ENCODE measurements at regions not wholly inside any gene's neighbourhood (a gene's known extent, or its start where the extent isn't known, plus 50 kb on each side); places are given as distances from the start of the nearest gene placed in this dataset.

DNA sequence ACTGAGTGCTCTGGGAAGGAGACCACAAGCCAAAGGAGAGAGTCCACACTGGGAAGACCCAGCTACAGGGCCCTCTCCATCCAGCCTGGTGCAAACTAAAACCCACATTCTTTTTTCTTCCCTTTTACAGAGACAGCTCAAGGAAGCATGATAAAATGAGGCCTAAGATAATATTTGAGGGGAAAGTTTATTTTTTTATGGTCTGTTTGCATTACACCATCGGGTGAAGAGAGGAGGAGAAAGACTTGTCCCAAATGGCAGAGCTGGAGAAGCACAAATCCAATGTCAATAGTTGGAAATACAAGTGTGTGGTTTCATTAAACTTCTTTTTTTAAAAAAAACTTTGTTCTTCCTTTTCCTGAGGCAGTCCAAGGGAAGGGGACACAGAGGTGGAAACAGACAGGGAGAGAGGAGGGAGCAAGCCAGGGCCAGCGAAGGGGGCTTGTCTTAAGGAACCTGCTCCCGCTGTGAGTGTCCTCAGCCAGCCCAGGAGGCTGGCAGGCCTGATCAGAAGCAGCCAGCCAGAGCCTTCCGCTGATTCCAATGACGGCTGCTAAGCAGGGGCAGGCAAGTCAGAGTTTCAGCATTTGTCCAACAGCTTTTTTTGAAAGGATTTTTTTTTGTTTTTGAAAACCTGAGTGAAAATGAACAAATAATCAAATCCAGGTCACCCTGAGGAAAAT, 203.8 kb upstream of the SIX2 start:
- no peak for DNase-seq (ENCODE audit: low spot score)

DNA sequence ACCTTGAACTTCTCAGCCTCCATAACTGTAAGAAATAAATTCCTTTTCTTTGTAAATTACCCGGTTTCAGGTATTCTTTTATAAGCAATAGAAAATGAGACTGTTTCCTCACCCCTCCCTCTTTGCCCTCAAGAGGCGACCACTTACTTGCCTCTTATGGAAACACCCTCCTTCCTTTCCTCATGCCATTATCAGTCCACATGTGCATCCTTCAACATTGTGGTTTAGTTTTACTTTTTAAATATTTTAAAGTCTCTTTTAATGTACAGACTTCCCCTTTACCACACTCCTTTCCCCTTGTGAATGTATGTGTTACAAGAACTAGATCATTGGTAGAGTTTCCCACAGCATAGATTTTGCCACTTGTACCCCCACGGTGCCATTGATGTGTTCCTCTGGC, 202.4 kb upstream of the SIX2 start:
- no peak for DNase-seq (ENCODE audit: low spot score)

DNA sequence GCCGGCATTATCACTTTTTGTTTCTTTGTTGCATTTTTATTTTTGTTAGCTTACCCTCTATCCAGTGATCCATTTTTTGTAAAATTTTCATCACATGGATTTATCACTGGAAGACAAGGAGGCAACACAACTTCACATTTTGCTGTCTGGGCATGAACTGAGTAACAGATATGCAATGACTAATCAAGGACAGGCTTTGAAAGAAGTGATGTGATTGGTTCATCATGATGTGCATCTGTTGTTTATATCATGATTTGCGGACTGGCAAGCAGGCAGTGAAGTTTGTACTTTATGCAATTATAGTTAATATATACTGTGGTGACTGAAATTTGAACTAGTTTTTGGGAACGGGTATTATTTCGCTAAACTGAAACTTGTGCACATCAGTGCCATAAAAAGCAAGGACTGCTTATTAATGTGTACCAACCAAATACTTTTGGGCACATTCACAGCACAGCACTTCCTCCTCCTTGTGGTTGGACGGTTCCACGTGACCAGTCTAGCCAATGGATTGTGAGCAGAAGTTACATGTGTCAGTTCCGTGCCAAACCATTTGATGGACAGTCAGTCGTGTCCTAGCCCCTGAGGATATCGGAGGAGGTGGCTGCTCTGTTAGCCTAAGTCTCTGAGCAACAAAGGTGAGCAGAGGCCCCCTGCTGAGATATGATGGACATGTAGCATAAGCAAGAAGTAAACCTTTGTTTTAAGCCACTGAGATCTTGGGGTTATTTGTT, 201.4 kb upstream of the SIX2 start:
- no peak for DNase-seq (ENCODE audit: low spot score)

GRCh38 chr2:45209875-45210274, 200.6 kb upstream of the SIX2 start:
- no peak for DNase-seq (ENCODE audit: low spot score)

GRCh38 chr2:45209302-45209701, 200.1 kb upstream of the SIX2 start:
- DNase-seq (ENCODE audit: low spot score) = no peak

DNA sequence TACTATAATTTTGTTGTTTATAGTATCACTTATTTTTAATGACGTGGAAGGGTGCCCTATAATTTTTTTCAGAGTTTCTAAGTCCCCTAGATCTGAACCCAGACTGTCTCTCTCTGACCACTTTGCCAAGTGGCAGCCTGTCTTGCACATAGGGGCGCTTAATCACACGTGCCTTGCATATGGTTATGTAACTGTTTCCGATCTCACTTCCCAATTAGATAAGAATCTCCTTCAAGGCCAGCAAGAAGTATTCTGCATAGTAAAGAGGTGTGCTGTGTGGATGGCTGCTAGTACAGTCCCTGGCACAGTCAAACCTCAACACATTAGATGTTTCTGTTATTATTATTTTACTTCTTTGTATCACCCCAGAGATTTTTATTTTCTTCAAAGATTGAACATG, 197.8 kb upstream of the SIX2 start:
- DNase-seq (ENCODE audit: low spot score) = no peak

GRCh38 chr2:45205985-45206384, 196.7 kb upstream of the SIX2 start:
- no peak for DNase-seq (ENCODE audit: low spot score)

DNA sequence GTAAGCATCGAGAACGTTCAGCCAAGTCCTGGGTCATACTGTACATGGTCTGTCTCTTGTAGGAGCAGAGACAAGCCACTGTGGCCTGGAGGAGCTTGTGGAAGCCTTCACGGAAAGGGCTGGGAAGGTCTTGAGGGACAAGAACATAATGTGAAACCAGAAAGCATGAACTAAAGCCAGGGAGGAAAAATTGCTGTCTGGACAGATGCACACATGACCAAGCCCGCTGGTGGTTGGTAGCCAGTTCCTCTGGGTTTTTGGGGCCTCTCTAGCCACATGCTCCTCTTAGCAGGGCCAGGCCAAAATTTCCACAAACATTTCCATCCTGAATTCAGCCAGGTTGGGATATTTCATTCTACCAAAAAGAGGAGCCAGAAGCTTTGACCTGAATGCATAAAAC, 196.2 kb upstream of the SIX2 start:
- DNase-seq (ENCODE audit: low spot score) = no peak

DNA sequence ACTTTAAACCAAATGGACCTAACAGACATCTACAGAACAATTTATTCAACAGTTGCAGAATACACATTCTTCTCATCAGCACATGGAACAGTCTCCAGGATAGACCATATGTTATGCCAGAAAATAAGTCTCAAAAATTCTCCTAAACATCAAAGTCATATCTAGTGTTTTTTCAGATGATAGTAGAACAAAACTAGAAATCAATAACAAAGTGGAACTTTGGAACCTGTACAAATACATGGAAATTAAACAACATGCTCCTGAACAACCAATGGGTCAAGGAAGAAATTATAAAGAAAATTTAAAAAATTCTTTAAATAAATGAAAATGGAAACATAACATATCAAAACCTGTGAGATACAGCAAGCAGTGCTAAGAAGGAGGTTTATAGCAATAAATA, 194.1 kb upstream of the SIX2 start:
- DNase-seq (ENCODE audit: low spot score) = no peak

DNA sequence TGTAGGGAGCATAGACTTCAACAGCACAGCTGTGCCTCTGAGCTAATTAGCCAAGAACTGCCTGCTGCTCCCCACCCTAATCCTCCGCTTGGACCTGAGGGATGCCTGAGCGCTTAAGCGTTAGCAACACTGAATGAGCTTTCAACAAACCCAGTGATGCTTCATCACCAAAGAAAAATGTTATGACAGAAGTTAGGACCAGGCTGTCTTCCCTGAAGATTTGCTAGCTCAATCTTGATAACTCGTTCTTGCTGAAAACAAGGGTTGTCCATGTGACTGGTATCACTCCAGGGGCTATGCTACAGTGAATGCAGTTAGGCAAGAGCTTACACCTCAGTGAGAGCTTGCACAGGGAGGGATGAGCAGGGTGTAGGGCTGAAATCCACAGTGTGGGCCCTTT, 190.7 kb upstream of the SIX2 start:
- no peak for DNase-seq (ENCODE audit: low spot score)

DNA sequence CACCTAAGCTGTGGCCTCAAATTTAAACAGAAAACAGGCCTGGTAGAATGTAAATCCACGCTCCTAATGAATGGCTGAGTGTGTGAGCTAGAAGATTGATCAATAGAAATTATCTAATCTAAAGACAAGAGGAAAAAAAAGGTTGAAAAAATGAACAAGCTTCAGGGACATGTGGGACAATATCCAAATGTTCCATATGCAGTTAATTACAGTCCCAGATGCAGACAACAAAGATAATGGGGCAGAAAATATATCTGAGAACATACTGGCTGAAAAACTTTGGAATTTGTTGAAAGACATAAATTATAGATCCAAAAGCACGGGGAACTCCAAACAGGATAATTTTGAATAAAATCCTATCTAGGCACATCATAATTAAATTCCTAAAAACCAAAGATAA, 186.7 kb upstream of the SIX2 start:
- no peak for DNase-seq (ENCODE audit: low spot score)

DNA sequence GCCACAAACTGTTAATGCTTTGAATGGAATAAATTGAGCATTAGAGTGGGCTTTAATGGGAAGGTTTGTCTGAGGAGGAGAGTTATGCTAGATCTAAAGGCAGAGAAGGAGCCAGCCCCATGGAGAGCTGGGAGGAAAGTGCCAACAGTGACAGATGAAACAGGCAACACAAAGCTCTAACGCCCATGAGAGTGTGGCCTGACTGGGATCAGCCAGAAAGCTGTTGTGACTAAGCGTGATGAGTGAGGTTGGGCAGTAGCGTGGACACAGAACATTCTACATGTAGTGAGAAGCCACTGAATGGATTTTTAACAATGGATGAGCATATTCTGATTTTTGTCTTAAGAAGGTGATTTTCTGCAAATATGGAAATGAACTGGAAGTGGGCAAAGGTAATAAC, 185.3 kb upstream of the SIX2 start:
- no peak for DNase-seq (ENCODE audit: low spot score)

DNA sequence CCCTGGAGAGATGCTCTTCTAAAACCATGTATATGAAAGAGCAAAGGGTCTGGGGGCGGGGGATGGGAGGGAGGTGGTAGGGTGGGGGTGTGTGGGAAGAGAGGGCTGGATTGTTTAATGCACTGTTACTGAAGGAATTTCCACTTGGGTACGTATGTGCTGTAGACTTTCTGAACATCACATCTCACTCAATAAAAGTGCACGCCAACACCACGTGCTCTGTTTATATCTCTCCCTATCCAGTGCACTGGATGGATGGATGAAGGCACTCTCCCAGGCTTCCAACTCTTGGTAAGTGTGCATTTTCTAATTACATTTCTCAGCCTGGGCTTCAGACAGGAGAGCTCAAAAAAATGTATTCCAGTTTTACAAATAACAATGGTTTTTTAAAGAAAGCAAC, 184.3 kb upstream of the SIX2 start:
- DNase-seq (ENCODE audit: low spot score) = no peak

DNA sequence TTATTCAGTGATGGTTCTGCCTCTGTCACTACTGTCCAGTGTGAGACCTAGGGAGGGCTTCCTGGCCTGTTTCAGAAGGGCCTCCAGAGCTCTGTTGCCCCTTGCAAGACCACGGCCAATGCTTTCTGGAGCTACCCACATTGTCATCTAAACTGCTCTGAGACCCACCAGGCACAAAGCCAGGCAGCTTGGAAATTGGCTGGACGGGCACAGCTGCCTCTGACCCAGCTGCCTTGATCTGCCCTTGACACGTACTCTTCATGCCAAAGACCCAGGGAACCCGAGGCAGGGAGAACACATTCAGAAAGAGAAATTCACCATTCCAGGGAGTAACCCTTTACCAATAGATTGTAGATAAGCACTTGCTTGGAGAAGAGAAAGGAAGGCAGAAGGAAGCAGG, 183.7 kb upstream of the SIX2 start:
- no peak for DNase-seq (ENCODE audit: low spot score)

GRCh38 chr2:45192481-45192880, 183.2 kb upstream of the SIX2 start:
- no peak for DNase-seq (ENCODE audit: low spot score)

DNA sequence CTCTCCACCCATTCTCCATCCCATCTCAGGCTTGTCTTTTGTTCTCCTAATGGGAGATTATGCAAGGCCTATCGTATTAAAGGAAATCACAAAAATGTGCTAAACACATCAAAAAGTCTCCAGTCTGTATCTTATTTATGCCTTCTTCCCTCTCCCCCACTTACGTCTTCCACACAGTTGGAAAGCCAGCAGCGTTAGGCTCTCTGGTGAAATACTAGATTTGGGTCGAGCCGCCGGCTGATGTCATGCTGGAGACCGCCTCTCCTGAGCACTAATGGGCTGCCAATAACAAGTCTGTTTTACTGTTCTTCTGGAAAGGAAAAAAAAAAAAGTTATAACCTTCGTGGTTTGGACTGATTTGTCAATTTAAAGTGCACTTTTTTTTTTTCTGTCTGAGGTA, 182.7 kb upstream of the SIX2 start:
- no peak for DNase-seq (ENCODE audit: low spot score)

DNA sequence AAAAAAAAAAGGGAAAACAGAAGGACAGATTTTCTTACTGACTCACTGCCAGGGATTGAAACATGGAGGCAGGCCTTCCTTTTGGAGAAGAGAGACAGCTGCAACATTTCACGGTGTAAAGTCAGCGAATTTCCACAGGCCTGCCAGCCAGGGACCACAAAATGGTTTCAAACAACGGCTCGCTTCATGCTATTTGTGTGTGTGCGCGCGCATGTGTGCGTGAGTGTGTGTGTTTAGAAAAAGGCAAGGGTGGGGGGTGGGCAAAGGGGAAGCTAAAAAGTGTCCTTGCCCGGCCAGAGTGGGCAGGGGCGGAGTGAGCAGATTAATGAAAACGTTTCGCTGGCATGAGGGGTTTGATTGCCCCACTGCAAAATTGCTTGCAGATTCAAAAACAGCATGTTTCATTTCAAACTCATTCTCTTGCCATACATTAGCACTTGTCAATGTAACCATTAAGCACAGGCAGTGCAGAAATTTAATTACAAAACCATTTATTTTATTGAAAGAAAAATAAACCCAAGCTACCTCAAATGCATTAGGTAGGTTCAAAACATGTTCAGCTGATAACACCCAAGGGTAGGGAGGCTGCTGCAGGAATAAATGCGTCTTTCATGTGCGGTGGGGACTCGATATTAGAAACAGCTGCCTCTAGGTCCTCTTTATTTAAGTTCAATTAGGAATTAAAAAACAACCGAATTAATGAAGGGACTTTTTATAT, 182.1 kb upstream of the SIX2 start:
- DNase-seq (ENCODE audit: low spot score) = no peak

GRCh38 chr2:45190481-45190942, 181.3 kb upstream of the SIX2 start:
- no peak for DNase-seq (ENCODE audit: low spot score)

GRCh38 chr2:45184606-45185005, 175.4 kb upstream of the SIX2 start:
- no peak for DNase-seq (ENCODE audit: low spot score)

GRCh38 chr2:45182667-45183295, 173.5 kb upstream of the SIX2 start:
- DNase-seq (ENCODE audit: low spot score) = no peak

DNA sequence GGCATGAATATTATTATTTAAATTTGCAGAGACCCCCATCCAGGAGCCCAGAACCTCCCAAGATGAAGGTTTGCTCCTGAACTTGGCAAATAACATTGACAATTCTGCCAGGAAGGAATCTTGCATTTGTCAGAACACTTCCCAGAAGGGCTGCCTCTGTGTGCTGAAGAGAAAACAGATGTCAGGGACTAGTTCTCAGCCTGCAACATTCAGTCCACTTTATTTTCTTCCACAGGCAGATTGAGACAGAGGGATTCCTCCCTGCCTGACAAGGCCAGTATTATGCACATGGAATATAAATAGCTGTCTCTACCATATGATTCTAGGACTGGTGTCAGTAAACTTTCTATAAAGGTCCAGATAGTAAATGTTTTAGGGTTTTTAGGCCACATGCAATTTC, 171.5 kb upstream of the SIX2 start:
- no peak for DNase-seq (ENCODE audit: low spot score)

DNA sequence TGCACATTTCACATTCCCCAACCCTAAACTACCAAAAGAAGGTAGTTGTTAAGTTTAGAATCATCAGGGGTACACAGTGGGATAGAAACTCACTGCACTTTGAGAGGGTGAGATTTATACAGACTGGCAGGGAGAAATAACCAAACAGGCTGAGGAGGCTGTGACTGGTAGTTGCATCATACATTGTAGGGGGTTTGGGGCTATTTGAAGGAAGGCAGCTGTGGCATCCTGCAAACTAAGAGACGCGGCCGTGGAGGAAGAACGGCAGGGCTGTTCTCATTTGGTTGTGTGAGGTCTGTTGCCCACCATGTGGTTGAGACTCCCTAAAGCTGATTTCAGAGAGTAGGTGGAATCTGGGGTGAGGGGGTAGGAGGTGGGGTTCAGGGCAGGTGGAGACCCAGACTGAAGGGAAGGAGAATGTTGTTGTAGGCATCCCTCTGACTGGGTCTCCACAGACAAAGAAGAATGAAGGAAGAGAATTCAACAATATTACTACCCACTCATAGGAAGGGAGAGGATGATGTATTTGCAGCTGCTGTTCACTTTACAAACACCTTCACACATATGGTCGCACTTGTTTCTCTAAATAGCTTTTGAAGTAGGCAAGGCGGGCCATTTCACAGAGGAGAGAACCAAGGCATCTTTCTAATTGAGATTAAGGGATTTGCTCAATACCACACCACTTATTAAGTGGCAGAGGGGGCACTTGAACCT, 170.9 kb upstream of the SIX2 start:
- DNase-seq (ENCODE audit: low spot score) = no peak
